ENCODE measurements at regions not wholly inside any gene's neighbourhood (a gene's known extent, or its start where the extent isn't known, plus 50 kb on each side); places are given as distances from the start of the nearest gene placed in this dataset.

DNA sequence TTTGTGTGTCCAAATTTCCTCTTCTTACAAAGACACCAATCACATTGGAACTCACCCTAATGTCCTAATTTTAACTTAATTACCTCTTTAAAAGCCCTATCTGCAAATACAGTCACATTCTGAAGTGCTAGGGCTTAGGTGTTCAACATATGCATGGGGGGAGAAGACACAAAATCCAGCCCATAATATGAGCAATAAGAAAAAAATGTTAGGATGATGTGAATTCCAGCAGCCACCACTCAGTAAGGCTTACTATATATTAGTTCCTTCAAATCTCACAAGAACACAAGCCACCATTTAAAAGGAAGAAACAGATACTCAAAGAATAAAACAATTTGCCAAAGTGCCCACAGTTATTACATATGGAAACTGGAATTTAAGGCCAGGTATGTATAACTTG is 285.7 kb downstream of the EPHA4 start:
- H3K4me1 ChIP-seq = no peaks in the 10 kb centered on the region
- H3K4me3 ChIP-seq = no peak overlapping the region
- DNase-seq = no peak
- intact Hi-C loops (cut with DNase I; ENCODE audit: low total_unique reads) = no loop called here
- no peaks in the 10 kb centered on the region for H3K27me3 ChIP-seq
- no peaks in the 10 kb centered on the region for H3K36me3 ChIP-seq
- H3K9me3 ChIP-seq = no peaks in the 10 kb centered on the region
- no peak for TF ChIP-seq POLR2A (IDR thresholded peaks at IDR 0.05)
- TF ChIP-seq POLR2AphosphoS5 (IDR thresholded peaks at IDR 0.05) = no peak
- TF ChIP-seq, protein P1, sequence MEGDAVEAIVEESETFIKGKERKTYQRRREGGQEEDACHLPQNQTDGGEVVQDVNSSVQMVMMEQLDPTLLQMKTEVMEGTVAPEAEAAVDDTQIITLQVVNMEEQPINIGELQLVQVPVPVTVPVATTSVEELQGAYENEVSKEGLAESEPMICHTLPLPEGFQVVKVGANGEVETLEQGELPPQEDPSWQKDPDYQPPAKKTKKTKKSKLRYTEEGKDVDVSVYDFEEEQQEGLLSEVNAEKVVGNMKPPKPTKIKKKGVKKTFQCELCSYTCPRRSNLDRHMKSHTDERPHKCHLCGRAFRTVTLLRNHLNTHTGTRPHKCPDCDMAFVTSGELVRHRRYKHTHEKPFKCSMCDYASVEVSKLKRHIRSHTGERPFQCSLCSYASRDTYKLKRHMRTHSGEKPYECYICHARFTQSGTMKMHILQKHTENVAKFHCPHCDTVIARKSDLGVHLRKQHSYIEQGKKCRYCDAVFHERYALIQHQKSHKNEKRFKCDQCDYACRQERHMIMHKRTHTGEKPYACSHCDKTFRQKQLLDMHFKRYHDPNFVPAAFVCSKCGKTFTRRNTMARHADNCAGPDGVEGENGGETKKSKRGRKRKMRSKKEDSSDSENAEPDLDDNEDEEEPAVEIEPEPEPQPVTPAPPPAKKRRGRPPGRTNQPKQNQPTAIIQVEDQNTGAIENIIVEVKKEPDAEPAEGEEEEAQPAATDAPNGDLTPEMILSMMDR (IDR thresholded peaks at IDR 0.05) = no peak
- TF ChIP-seq EP300 (IDR thresholded peaks at IDR 0.05) = no peak
- no peak overlapping the region for H3K27ac ChIP-seq

DNA sequence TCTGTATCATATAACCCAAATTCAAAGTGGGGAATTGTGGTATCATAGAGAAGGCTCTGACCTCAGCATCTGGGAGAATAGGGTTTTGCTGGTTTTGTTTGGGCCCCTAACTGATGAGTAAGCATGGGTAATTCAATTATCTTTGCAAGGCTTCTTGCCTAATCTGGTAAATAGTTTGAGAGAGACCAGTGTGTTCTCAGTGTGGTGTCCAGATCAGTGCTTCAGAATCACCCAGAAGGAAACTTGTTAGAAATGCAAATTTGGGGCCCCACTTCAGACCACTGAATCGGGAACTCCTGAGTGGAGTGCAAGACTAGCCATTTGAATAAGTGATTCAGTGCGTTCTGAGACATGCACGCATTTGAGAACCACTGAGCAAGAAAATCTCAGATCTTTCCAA is 282.7 kb downstream of the EPHA4 start:
- WGBS, 5 donors = 70 to 81% (median 78%) methylated on average over 3 of the region's 3 CpGs
- H3K36me3 ChIP-seq = no peaks in the 10 kb centered on the region
- H3K4me3 ChIP-seq = no peak overlapping the region
- intact Hi-C loops (cut with DNase I; ENCODE audit: low total_unique reads) = no loop called here
- TF ChIP-seq EP300 (IDR thresholded peaks at IDR 0.05) (no peak), POLR2A (IDR thresholded peaks at IDR 0.05) (no peak), POLR2AphosphoS5 (IDR thresholded peaks at IDR 0.05) (no peak)
- no peak overlapping the region for H3K27ac ChIP-seq
- H3K4me1 ChIP-seq = no peaks in the 10 kb centered on the region
- no peak for DNase-seq
- no peaks in the 10 kb centered on the region for H3K9me3 ChIP-seq
- no peaks in the 10 kb centered on the region for H3K27me3 ChIP-seq

DNA sequence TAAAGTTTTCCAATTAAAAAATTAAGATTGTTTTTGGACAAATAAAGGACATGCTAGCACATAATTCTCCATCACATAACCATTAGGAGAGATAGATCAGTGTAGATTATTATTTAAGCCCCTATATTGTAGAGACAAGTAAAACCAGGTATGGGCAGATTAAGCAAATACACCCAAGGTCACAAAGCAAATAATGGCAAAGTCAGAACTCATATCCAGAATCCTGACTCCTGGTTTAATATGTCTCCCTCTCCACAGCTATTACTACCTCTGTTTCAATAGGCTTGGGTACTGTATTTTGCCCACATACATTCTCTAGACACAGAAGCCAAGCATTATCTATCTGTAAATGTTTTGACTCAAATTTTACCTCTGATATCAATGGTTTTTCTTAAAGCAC is 282.3 kb downstream of the EPHA4 start:
- TF ChIP-seq, protein P1 (IDR thresholded peaks at IDR 0.05) = no peak
- TF ChIP-seq POLR2A (IDR thresholded peaks at IDR 0.05) (no peak), EP300 (IDR thresholded peaks at IDR 0.05) (no peak), POLR2AphosphoS5 (IDR thresholded peaks at IDR 0.05) (no peak)
- intact Hi-C loops (cut with DNase I; ENCODE audit: low total_unique reads) = no loop called here

DNA sequence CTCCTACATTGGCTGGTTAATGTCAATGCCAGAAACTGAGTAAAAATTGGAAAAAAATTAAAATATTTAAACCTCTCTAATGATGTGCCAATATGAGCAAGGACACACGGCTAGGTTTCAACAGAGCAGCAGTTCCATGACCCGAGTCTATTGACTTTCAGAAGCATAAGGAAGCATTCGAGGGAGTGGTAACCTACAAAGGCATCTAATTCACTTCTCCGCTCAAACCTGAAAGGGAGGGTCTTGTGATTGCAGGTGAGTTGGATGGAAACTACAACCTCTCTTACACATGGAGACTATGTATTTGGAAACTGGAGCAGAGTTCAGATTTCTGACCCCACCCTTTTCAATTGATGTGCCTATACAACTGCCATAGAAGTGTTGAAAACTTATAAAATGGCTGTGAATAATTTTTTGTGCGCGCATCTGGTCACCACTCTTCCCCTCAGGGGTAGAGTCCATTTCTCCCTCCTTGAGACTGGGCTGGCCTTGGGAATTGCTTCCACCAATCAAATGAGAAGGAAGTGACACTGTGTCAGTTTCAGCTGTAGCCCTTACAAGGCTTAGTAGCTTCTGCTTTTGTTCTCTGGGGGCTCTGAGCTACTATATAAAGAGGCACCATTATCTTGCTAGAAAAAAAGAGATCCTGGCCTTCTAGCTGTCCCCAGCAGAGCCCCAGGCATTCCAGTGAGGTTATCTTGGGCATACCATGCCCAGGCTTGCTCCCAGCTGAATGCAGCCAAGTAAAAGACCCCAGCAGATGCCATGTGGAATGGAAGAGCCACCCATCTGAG is 278.0 kb downstream of the EPHA4 start:
- Histone ChIP-seq H3K27me3 (no peaks in the 10 kb centered on the region), H3K4me3 (no peak overlapping the region), H3K27ac (no peak overlapping the region), H3K4me1 (no peaks in the 10 kb centered on the region), H3K36me3 (no peaks in the 10 kb centered on the region), H3K9me3 (no peaks in the 10 kb centered on the region)
- TF ChIP-seq POLR2AphosphoS5 (IDR thresholded peaks at IDR 0.05) = no peak
- TF ChIP-seq POLR2A (IDR thresholded peaks at IDR 0.05) = no peak
- no peak for TF ChIP-seq EP300 (IDR thresholded peaks at IDR 0.05)
- TF ChIP-seq, protein P1 (IDR thresholded peaks at IDR 0.05) = no peak
- no peak for DNase-seq
- intact Hi-C loops (cut with DNase I; ENCODE audit: low total_unique reads) = no loop called here
- 77 to 84% (median 79%) methylated on average over 6 of the region's 6 CpGs for WGBS, 5 donors

More for the DNA sequence above, 282.3 kb downstream of the EPHA4 start:
- no peak for DNase-seq
- Histone ChIP-seq H3K4me1 (no peaks in the 10 kb centered on the region), H3K9me3 (no peaks in the 10 kb centered on the region), H3K36me3 (no peaks in the 10 kb centered on the region), H3K27me3 (no peaks in the 10 kb centered on the region), H3K4me3 (no peak overlapping the region), H3K27ac (no peak overlapping the region)

DNA sequence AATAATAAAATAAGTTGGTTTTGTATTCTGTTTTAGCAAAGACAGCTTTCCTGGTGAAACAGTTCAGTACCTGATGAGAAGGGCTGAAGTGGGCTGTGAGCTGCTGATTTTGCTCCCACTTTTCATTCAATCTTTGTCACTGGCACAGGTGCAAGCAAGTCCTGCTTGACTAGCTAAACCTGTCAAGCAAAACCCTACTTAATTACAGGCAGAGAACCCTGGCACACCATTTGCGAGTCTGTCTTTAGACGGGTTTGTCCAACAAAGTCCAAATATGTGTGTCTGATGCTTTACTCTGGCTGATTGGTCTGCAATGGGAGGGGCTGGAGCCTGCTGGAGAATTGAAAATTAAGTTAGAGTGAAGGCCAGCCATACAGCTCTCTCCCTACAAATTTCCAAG is 267.2 kb downstream of the EPHA4 start:
- WGBS, 5 donors = 49 to 62% (median 61%) methylated on average over 2 of the region's 2 CpGs
- no peaks in the 10 kb centered on the region for H3K27me3 ChIP-seq

More for the DNA sequence above, 267.2 kb downstream of the EPHA4 start:
- no peaks in the 10 kb centered on the region for H3K36me3 ChIP-seq
- no peaks in the 10 kb centered on the region for H3K4me1 ChIP-seq
- no peak for TF ChIP-seq POLR2A (IDR thresholded peaks at IDR 0.05)
- TF ChIP-seq EP300 (IDR thresholded peaks at IDR 0.05) = no peak
- no peak for TF ChIP-seq POLR2AphosphoS5 (IDR thresholded peaks at IDR 0.05)
- TF ChIP-seq, protein P1 (IDR thresholded peaks at IDR 0.05) = no peak
- no peaks in the 10 kb centered on the region for H3K9me3 ChIP-seq
- intact Hi-C loops (cut with DNase I; ENCODE audit: low total_unique reads) = no loop called here
- no peak for DNase-seq
- H3K4me3 ChIP-seq = no peak overlapping the region
- no peak overlapping the region for H3K27ac ChIP-seq
